Cardiac muscle cell (in vitro differentiated cells and primary cell): ENCODE measurements at regions not wholly inside any gene's neighbourhood (a gene's known extent, or its start where the extent isn't known, plus 50 kb on each side); places are given as distances from the start of the nearest gene placed in this dataset.

Experiments
- DNase-seq, 2 donors: peaks; one replicate each; pipeline versions ENCODE4 v3.0.0 to v3.0.0-alpha.2; 2010 to 2017; ENCODE audit warnings: low read depth in 1 of 2, low spot score in 1 of 2
- H3K27ac ChIP-seq: fragments of 200-600 bp; sonication (generic); 2 replicates; pipeline ENCODE4 v1.5.1; 2016
- H3K27me3 ChIP-seq: fragments of 200-600 bp; sonication (generic); 2 replicates; pipeline ENCODE4 v1.6.0; 2016; ENCODE audit warnings: control low read depth
- H3K36me3 ChIP-seq: fragments of 200-600 bp; sonication (generic); 2 replicates; pipeline ENCODE4 v1.5.1; 2016; ENCODE audit warnings: control low read depth
- H3K4me1 ChIP-seq: fragments of 200-600 bp; sonication (generic); 2 replicates; pipeline ENCODE4 v1.8.1; 2017; ENCODE audit warnings: low read depth, mild to moderate bottlenecking, mixed run types
- H3K4me3 ChIP-seq: fragments of 200-600 bp; sonication (generic); 2 replicates; pipeline ENCODE4 v1.5.1; 2016; ENCODE audit warnings: mild to moderate bottlenecking
- H3K9me3 ChIP-seq: fragments of 200-600 bp; sonication (generic); 2 replicates; pipeline ENCODE4 v1.5.1; 2017; ENCODE audit warnings: low read depth, mild to moderate bottlenecking, control low read depth
- CTCF ChIP-seq: IDR thresholded peaks from 2 replicates; pipeline ENCODE4 v1.5.1; 2012; ENCODE audit warnings: low read depth, mild to moderate bottlenecking, low read length

- Histone ChIP-seq H3K9me3 (no peaks in the 10 kb centered on the region), H3K4me3 (no peak overlapping the region), H3K27me3 (no peaks in the 10 kb centered on the region), H3K4me1 (no peaks in the 10 kb centered on the region), H3K36me3 (no peaks in the 10 kb centered on the region), H3K27ac (no peak overlapping the region)
- TF ChIP-seq CTCF: no peak
- DNase-seq: no peak
Observed at GRCh38 chr4:130288576-130288975, 1192.6 kb downstream of the C4orf33 start.

GRCh38 chr4:130293692-130294091, 1197.7 kb downstream of the C4orf33 start:
- Histone ChIP-seq H3K4me3 (no peak overlapping the region), H3K36me3 (no peaks in the 10 kb centered on the region), H3K27me3 (no peaks in the 10 kb centered on the region), H3K9me3 (no peaks in the 10 kb centered on the region), H3K4me1 (no peaks in the 10 kb centered on the region), H3K27ac (no peak overlapping the region)
- no peak for TF ChIP-seq CTCF
- DNase-seq: no peak

GRCh38 chr4:130296448-130296847, 1200.5 kb downstream of the C4orf33 start:
- Histone ChIP-seq H3K4me1 (no peaks in the 10 kb centered on the region), H3K27ac (no peak overlapping the region), H3K36me3 (no peaks in the 10 kb centered on the region), H3K9me3 (no peaks in the 10 kb centered on the region), H3K4me3 (no peak overlapping the region), H3K27me3 (no peaks in the 10 kb centered on the region)
- DNase-seq: no peak
- TF ChIP-seq CTCF: no peak

- H3K4me1 ChIP-seq: no peaks in the 10 kb centered on the region
Observed at GRCh38 chr4:130306566-130306965, 1210.6 kb downstream of the C4orf33 start.

GRCh38 chr4:130309221-130309620, 1213.3 kb downstream of the C4orf33 start:
- Histone ChIP-seq H3K36me3 (no peaks in the 10 kb centered on the region), H3K27ac (no peak overlapping the region), H3K27me3 (no peaks in the 10 kb centered on the region), H3K9me3 (no peaks in the 10 kb centered on the region), H3K4me1 (no peaks in the 10 kb centered on the region), H3K4me3 (no peak overlapping the region)
- no peak for DNase-seq
- no peak for TF ChIP-seq CTCF

More at GRCh38 chr4:130306566-130306965, 1210.6 kb downstream of the C4orf33 start:
- no peak for DNase-seq
- no peaks in the 10 kb centered on the region for H3K27me3 ChIP-seq
- H3K36me3 ChIP-seq: no peaks in the 10 kb centered on the region
- H3K9me3 ChIP-seq: no peaks in the 10 kb centered on the region
- TF ChIP-seq CTCF: no peak
- H3K27ac ChIP-seq: no peak overlapping the region
- no peak overlapping the region for H3K4me3 ChIP-seq

- DNase-seq: no peak
- H3K9me3 ChIP-seq: no peaks in the 10 kb centered on the region
- peaks cover 72% of the 10 kb centered on the region for H3K27me3 ChIP-seq
- H3K4me3 ChIP-seq: no peak overlapping the region
- no peak for TF ChIP-seq CTCF
- H3K4me1 ChIP-seq: no peaks in the 10 kb centered on the region
- no peaks in the 10 kb centered on the region for H3K36me3 ChIP-seq
- H3K27ac ChIP-seq: no peak overlapping the region
Observed at GRCh38 chr4:130322439-130322838, 1226.5 kb downstream of the C4orf33 start.
